IMR-90 (cell line): ENCODE measurements at regions not wholly inside any gene's neighbourhood (a gene's known extent, or its start where the extent isn't known, plus 50 kb on each side); places are given as distances from the start of the nearest gene placed in this dataset.

Source experiments
- ATAC-seq: fragments of 200-7000 bp; cut with Tn5 transposase; 2 replicates; pipeline ENCODE4 v1.9.1; 2020; ENCODE audit warnings: low read depth, mild to moderate bottlenecking, moderate library complexity
- BruUV-seq: library from RNA; stranded (reverse); fragments of 400-500 nt; replicated peaks from 2 replicates; lab custom pipeline; 2021; lab: Mats Ljungman, UMichigan
- CTCF ChIA-PET: fragments of 300-600 bp; formaldehyde crosslinking; extraction: SDS; loops from one replicate; lab custom pipeline; 2021; ENCODE audit warnings: antibody characterized with exemption; lab: Yijun Ruan, JAX
- POLR2A ChIA-PET: fragments of 300-600 bp; sonication (Branson Sonifier 250); formaldehyde crosslinking; loops from one replicate; lab custom pipeline; 2022; ENCODE audit warnings: antibody characterized with exemption; ENCODE audit not compliant: unreplicated experiment; lab: Charles Lee
- DNase-seq: peaks from one replicate; pipeline ENCODE4 v3.0.0; 2013
- H2AFZ ChIP-seq: replicated peaks from 2 replicates; pipeline ENCODE3; 2013; ENCODE audit warnings: low read length, mild to moderate bottlenecking; ENCODE audit not compliant: poor library complexity
- H2AK5ac ChIP-seq: 2 replicates; pipeline ENCODE4 v1.6.1; 2013; ENCODE audit warnings: low read depth, low read length, inconsistent platforms
- H2AK9ac ChIP-seq: replicated peaks from 2 replicates; pipeline ENCODE3; 2013; ENCODE audit warnings: mild to moderate bottlenecking, low read depth, low read length, moderate library complexity; ENCODE audit not compliant: poor library complexity
- H2BK120ac ChIP-seq: 2 replicates; pipeline ENCODE4 v1.6.1; 2013; ENCODE audit warnings: low read depth, low read length, inconsistent platforms
- H2BK15ac ChIP-seq: 3 replicates; pipeline ENCODE4 v1.6.1; 2013; ENCODE audit warnings: low read depth, low read length, inconsistent platforms
- H2BK20ac ChIP-seq: 2 replicates; pipeline ENCODE4 v1.6.1; 2013; ENCODE audit warnings: low read depth, mild to moderate bottlenecking, inconsistent platforms, low read length, moderate library complexity
- H2BK5ac ChIP-seq: 2 replicates; pipeline ENCODE4 v1.6.1; 2013; ENCODE audit warnings: mild to moderate bottlenecking, low read depth, low read length, inconsistent platforms; ENCODE audit not compliant: poor library complexity, severe bottlenecking
- H3K14ac ChIP-seq: replicated peaks from 2 replicates; pipeline ENCODE4 v1.6.1; 2013; ENCODE audit warnings: low read depth, low read length, inconsistent platforms
- H3K18ac ChIP-seq: 2 replicates; pipeline ENCODE4 v1.6.1; 2013; ENCODE audit warnings: low read depth, low read length, control low read depth
- H3K23ac ChIP-seq: 2 replicates; pipeline ENCODE4 v1.6.1; 2013; ENCODE audit warnings: low read depth, low read length, inconsistent platforms
- H3K27ac ChIP-seq: 2 replicates; pipeline ENCODE4 v1.5.1; 2013; ENCODE audit warnings: mild to moderate bottlenecking, control low read depth, low read length; ENCODE audit not compliant: insufficient read depth
- H3K27me3 ChIP-seq: 2 replicates; pipeline ENCODE4 v1.6.1; 2013; ENCODE audit warnings: low read length; ENCODE audit not compliant: control insufficient read depth, insufficient read depth
- H3K36me3 ChIP-seq: 2 replicates; pipeline ENCODE4 v1.6.1; 2013; ENCODE audit warnings: low read length, mixed read lengths; ENCODE audit not compliant: control insufficient read depth, insufficient read depth
- H3K4ac ChIP-seq: 2 replicates; pipeline ENCODE4 v1.6.1; 2013; ENCODE audit warnings: low read depth, low read length, inconsistent platforms
- H3K4me1 ChIP-seq: 2 replicates; pipeline ENCODE4 v1.6.1; 2013; ENCODE audit warnings: low read length, mixed read lengths; ENCODE audit not compliant: control insufficient read depth, insufficient read depth
- H3K4me2 ChIP-seq: 2 replicates; pipeline ENCODE4 v1.6.1; 2013; ENCODE audit warnings: low read depth, mild to moderate bottlenecking, control low read depth, low read length, moderate library complexity
- H3K4me3 ChIP-seq: 2 replicates; pipeline ENCODE4 v1.5.1; 2013; ENCODE audit warnings: low read depth, mild to moderate bottlenecking, control low read depth, low read length, moderate library complexity; ENCODE audit not compliant: insufficient read depth
- H3K56ac ChIP-seq: 2 replicates; pipeline ENCODE4 v1.6.1; 2013; ENCODE audit warnings: low read length, inconsistent platforms; ENCODE audit not compliant: insufficient read depth; ENCODE audit errors: extremely low read depth
- H3K79me1 ChIP-seq, 2 experiments: 2 replicates each; pipeline ENCODE4 v1.6.1; 2013; ENCODE audit warnings: low read length in 2 of 2, inconsistent platforms in 1 of 2, low read depth in 1 of 2
- H3K9ac ChIP-seq: 2 replicates; pipeline ENCODE4 v1.6.1; 2013; ENCODE audit warnings: low read depth, low read length, control low read depth
- H3K9me1 ChIP-seq: 2 replicates; pipeline ENCODE4 v1.6.1; 2013; ENCODE audit warnings: low read length, inconsistent platforms; ENCODE audit not compliant: insufficient read depth
- H3K9me3 ChIP-seq: 2 replicates; pipeline ENCODE4 v1.6.1; 2013; ENCODE audit warnings: low read length; ENCODE audit not compliant: control insufficient read depth, insufficient read depth
- H4K20me1 ChIP-seq: 2 replicates; pipeline ENCODE4 v1.6.1; 2013; ENCODE audit warnings: low read length, inconsistent platforms; ENCODE audit not compliant: insufficient read depth
- H4K5ac ChIP-seq: 2 replicates; pipeline ENCODE4 v1.6.1; 2013; ENCODE audit warnings: mild to moderate bottlenecking, low read depth, low read length, control low read depth
- H4K8ac ChIP-seq, 2 experiments: 2 replicates each; pipeline ENCODE4 v1.6.1; 2013; ENCODE audit warnings: low read depth in 2 of 2, low read length in 2 of 2, control low read depth in 1 of 2, inconsistent platforms in 1 of 2
- H4K91ac ChIP-seq: 2 replicates; pipeline ENCODE4 v1.6.1; 2013; ENCODE audit warnings: low read depth, low read length, inconsistent platforms; ENCODE audit not compliant: insufficient read depth
- BHLHE40 ChIP-seq: fragments of 150-350 bp; IDR thresholded peaks from 2 replicates; pipeline ENCODE4 v1.6.1; 2016; ENCODE audit warnings: mild to moderate bottlenecking, low read depth, low read length
- FOS ChIP-seq: fragments of 150-350 bp; IDR thresholded peaks from 2 replicates; pipeline ENCODE4 v1.6.1; 2016; ENCODE audit warnings: low read depth, low read length
- MAFK ChIP-seq: IDR thresholded peaks from 2 replicates; pipeline ENCODE4 v1.6.1; 2012; ENCODE audit warnings: low read depth, low read length, improper control_type of control experiment
- MXI1 ChIP-seq: IDR thresholded peaks from 2 replicates; pipeline ENCODE4 v1.6.1; 2012; ENCODE audit warnings: low read depth, mild to moderate bottlenecking, low read length, moderate library complexity, borderline replicate concordance
- RAD21 ChIP-seq: IDR thresholded peaks from 2 replicates; pipeline ENCODE4 v1.6.1; 2012; ENCODE audit warnings: low read length, improper control_type of control experiment
- WGBS, 2 experiments: methylation state at CpG; one replicate each; pipeline versions ENCODE4 v1.1.5 to v1.1.7; 2013; ENCODE audit warnings: missing lambda C conversion rate in 2 of 2; ENCODE audit not compliant: insufficient read length in 1 of 2; ENCODE audit errors: extremely low coverage in 2 of 2; 5-methylcytosine and 5-hydroxymethylcytosine counted together
- dilution Hi-C: fragments of 300-500 bp; cut with HindIII; formaldehyde crosslinking; loops from one replicate; pipeline ENCODE4 v1.14.3; 2018; ENCODE audit warnings: low sequenced_read_pairs; ENCODE audit not compliant: unreplicated experiment
- in situ Hi-C: fragments of 300-500 bp; cut with MboI; formaldehyde crosslinking; loops from 3 replicates; pipeline ENCODE4 v1.14.3; 2019; ENCODE audit warnings: low sequenced_read_pairs, inconsistent platforms, mixed read lengths
- intact Hi-C: fragments of 100-400 bp; cut with micrococcal nuclease; formaldehyde crosslinking; loops from 2 replicates; pipeline ENCODE4 v1.10.0; 2022

GRCh38 chr4:53906606-53907190 is 157.7 kb downstream of the CHIC2 start (continued):
- TF ChIP-seq FOS (no peak), RAD21 (no peak)

- Histone ChIP-seq H2AK9ac (peak overlapping the region; percentile 50), H4K8ac (peak overlapping the region; percentile 51 to 86), H3K56ac (peak overlapping the region; percentile 86), H2BK5ac (peak overlapping the region; percentile 75), H3K4me2 (peak overlapping the region; percentile 89), H3K9ac (peak overlapping the region; percentile 77), H3K4me3 (peak overlapping the region; percentile 44; the same call in 1 of the 2 replicates), H3K9me1 (no peaks in the 10 kb centered on the region; the same call in 1 of the 2 replicates), H3K36me3 (no peaks in the 10 kb centered on the region), H2AFZ (peak overlapping the region; percentile 87), H2AK5ac (peak overlapping the region; percentile 69), H2BK20ac (peak overlapping the region; percentile 95), H3K27me3 (no peaks in the 10 kb centered on the region), H3K14ac (peak overlapping the region; percentile 82), H4K91ac (peak overlapping the region; percentile 97), H3K27ac (peak overlapping the region; percentile 90), H2BK120ac (peak overlapping the region; percentile 98), H4K20me1 (no peaks in the 10 kb centered on the region), H3K9me3 (no peaks in the 10 kb centered on the region), H3K4me1 (peaks cover 11% of the 10 kb centered on the region), H2BK15ac (peak overlapping the region; percentile 92), H3K4ac (peak overlapping the region; percentile 92), H3K23ac (peak overlapping the region; percentile 87), H3K18ac (peak overlapping the region; percentile 90), H3K79me1 (0 out of 4 replicates have a peak, but pooled peaks cover 0 to 4% of the 10 kb centered on the region in 2 experiments), H4K5ac (peak overlapping the region; percentile 84)
- no CpG with 5 or more reads among the region's 11 CpGs for WGBS, 2 experiments
- BruUV-seq: no TSS peak
- no peak for TF ChIP-seq MXI1
- TF ChIP-seq BHLHE40: no peak
- TF ChIP-seq MAFK: peak; percentile 55
- in situ Hi-C loops (loop anchor here (5.0 to 25.0 kb wide), 4 partner anchors 199 to 891 kb away; partner anchors contain the start of gene PDGFRA), intact Hi-C loops (loop anchor here (1.0 to 5.0 kb wide), 5 partner anchors 329 to 891 kb away; partner anchors contain the start of gene SCFD2), dilution Hi-C loops (no loop called here)
- POLR2A ChIA-PET: interaction anchor here (0.9 kb wide), 1 partner anchor 199 kb away, joined by 3 read pairs; no protein-coding TSS in a partner anchor
- peak; percentile 78 for DNase-seq
- CTCF ChIA-PET: interaction anchor here (0.9 to 1.3 kb wide), 2 partner anchors 120 to 199 kb away, joined by 3 to 4 read pairs; no protein-coding TSS in a partner anchor
- peak; percentile 47 for ATAC-seq
Observed at GRCh38 chr4:53905941-53906377, 158.4 kb downstream of the CHIC2 start.
